Mesenchymal stem cell (in vitro differentiated cells and primary cell): ENCODE measurements at regions not wholly inside any gene's neighbourhood (a gene's known extent, or its start where the extent isn't known, plus 50 kb on each side); places are given as distances from the start of the nearest gene placed in this dataset.

Experiments
- DNase-seq: peaks from one replicate; pipeline ENCODE4 v3.0.0-alpha.2; 2013
- H2AFZ ChIP-seq: one replicate; pipeline ENCODE4 v1.6.1; 2013; ENCODE audit warnings: low read depth, mild to moderate bottlenecking, control low read depth, inconsistent platforms, low read length, moderate library complexity
- H2AK5ac ChIP-seq: 2 replicates; pipeline ENCODE4 v1.6.1; 2013; ENCODE audit warnings: low read length, moderate library complexity, mild to moderate bottlenecking, inconsistent platforms; ENCODE audit not compliant: severe bottlenecking
- H2BK120ac ChIP-seq: one replicate; pipeline ENCODE4 v1.6.1; 2013; ENCODE audit warnings: low read depth, mild to moderate bottlenecking, inconsistent platforms, low read length, moderate library complexity
- H2BK12ac ChIP-seq, 2 experiments: one replicate each; pipeline ENCODE4 v1.6.1; 2013; ENCODE audit warnings: inconsistent platforms in 2 of 2, low read length in 2 of 2, mild to moderate bottlenecking in 2 of 2, moderate library complexity in 2 of 2, control low read depth in 1 of 2
- H2BK15ac ChIP-seq: one replicate; pipeline ENCODE4 v1.6.1; 2013; ENCODE audit warnings: mild to moderate bottlenecking, low read depth, inconsistent platforms; ENCODE audit not compliant: poor library complexity, severe bottlenecking
- H2BK5ac ChIP-seq: 2 replicates; pipeline ENCODE4 v1.6.1; 2013; ENCODE audit warnings: low read depth, mild to moderate bottlenecking, low read length, control low read depth, inconsistent platforms; ENCODE audit not compliant: poor library complexity, severe bottlenecking
- H3K14ac ChIP-seq, 2 experiments: one replicate each; pipeline ENCODE4 v1.6.1; 2013; ENCODE audit warnings: inconsistent platforms in 2 of 2, low read length in 2 of 2, control low read depth in 1 of 2, mild to moderate bottlenecking in 1 of 2, moderate library complexity in 1 of 2
- H3K18ac ChIP-seq, 2 experiments: one replicate each; pipeline ENCODE4 v1.6.1; 2013; ENCODE audit warnings: inconsistent platforms in 2 of 2, low read length in 2 of 2, control low read depth in 1 of 2, low read depth in 1 of 2, mild to moderate bottlenecking in 1 of 2
- H3K23ac ChIP-seq, 2 experiments: one replicate each; pipeline ENCODE4 v1.6.1; 2013; ENCODE audit warnings: inconsistent platforms in 2 of 2, low read length in 2 of 2, mild to moderate bottlenecking in 2 of 2, moderate library complexity in 2 of 2, control low read depth in 1 of 2
- H3K27ac ChIP-seq: 2 replicates; pipeline ENCODE4 v1.5.1; 2013; ENCODE audit warnings: mild to moderate bottlenecking, moderate library complexity, low read length, control low read depth, inconsistent platforms; ENCODE audit not compliant: poor library complexity, severe bottlenecking
- H3K27me3 ChIP-seq, 2 experiments: 2 replicates each; pipeline versions ENCODE4 v1.6.1 to v1.7.0; 2013; ENCODE audit warnings: low read length in 2 of 2, mild to moderate bottlenecking in 2 of 2, moderate library complexity in 2 of 2, control low read depth in 1 of 2, inconsistent platforms in 1 of 2; ENCODE audit not compliant: control insufficient read depth in 1 of 2, insufficient read depth in 1 of 2
- H3K36me3 ChIP-seq, 2 experiments: 2 replicates each; pipeline versions ENCODE4 v1.6.1 to v1.7.0; 2013; ENCODE audit warnings: low read length in 2 of 2, control low read depth in 1 of 2, inconsistent platforms in 1 of 2, low read depth in 1 of 2, mild to moderate bottlenecking in 1 of 2; ENCODE audit not compliant: insufficient read depth in 2 of 2, control insufficient read depth in 1 of 2
- H3K4ac ChIP-seq, 2 experiments: one replicate each; pipeline ENCODE4 v1.6.1; 2013; ENCODE audit warnings: inconsistent platforms in 2 of 2, low read length in 2 of 2, mild to moderate bottlenecking in 2 of 2, moderate library complexity in 2 of 2, control low read depth in 1 of 2, low read depth in 1 of 2
- H3K4me1 ChIP-seq: 2 replicates; pipeline ENCODE4 v1.6.1; 2013; ENCODE audit warnings: low read depth, low read length, control low read depth; ENCODE audit not compliant: control insufficient read depth, insufficient read depth
- H3K4me2 ChIP-seq: 2 replicates; pipeline ENCODE4 v1.6.1; 2013; ENCODE audit warnings: low read length, mild to moderate bottlenecking, inconsistent platforms; ENCODE audit not compliant: poor library complexity, severe bottlenecking
- H3K4me3 ChIP-seq, 2 experiments: 2 replicates each; pipeline versions ENCODE4 v1.5.1 to v1.7.0; 2013; ENCODE audit warnings: low read length in 2 of 2, mild to moderate bottlenecking in 2 of 2, control low read depth in 1 of 2, low read depth in 1 of 2; ENCODE audit not compliant: insufficient read depth in 1 of 2
- H3K79me1 ChIP-seq: replicated peaks from 2 replicates; pipeline ENCODE4 v1.6.1; 2013; ENCODE audit warnings: mild to moderate bottlenecking, control low read depth, low read length, inconsistent platforms; ENCODE audit not compliant: poor library complexity, severe bottlenecking
- H3K9ac ChIP-seq: 2 replicates; pipeline ENCODE4 v1.7.0; 2013; ENCODE audit warnings: mild to moderate bottlenecking, low read length, moderate library complexity
- H3K9me3 ChIP-seq: 2 replicates; pipeline ENCODE4 v1.7.0; 2013; ENCODE audit warnings: mild to moderate bottlenecking, low read length; ENCODE audit not compliant: control insufficient read depth
- H4K8ac ChIP-seq: one replicate; pipeline ENCODE4 v1.6.1; 2013; ENCODE audit warnings: inconsistent platforms, mild to moderate bottlenecking, low read length, moderate library complexity
- H4K91ac ChIP-seq: one replicate; pipeline ENCODE4 v1.6.1; 2013; ENCODE audit warnings: mild to moderate bottlenecking, low read length, inconsistent platforms
- WGBS: methylation state at CpG from one replicate; pipeline ENCODE4 v1.1.7; 2013; ENCODE audit warnings: mixed read lengths; 5-methylcytosine and 5-hydroxymethylcytosine counted together

DNA sequence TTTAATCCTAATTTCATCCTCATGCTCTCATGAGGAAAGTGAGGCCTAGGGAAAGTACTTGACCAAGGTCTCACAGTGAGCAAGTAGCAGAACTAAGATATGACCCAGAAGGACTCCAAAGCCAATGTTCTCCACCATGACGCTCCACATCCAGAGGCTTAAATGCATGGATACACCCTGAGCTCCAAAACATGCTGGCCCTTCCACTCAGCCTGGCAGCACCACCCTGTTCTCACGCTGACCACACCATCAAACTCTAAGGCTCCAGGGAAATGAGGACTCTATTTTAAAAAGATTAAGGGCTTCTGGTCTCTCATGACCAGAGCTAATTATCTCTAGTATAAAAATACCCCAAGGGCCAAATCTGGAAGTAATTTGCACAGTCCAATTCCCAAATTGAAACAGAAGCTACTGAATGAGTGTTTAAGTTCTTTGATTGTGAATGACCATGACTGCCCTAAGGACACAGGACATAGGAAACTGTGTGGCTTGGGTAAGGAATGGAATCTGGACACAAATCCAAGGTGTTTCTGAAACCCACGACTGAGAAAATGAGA is 71.1 kb upstream of the ABLIM1 start:
- H3K4me1 ChIP-seq = no peaks in the 10 kb centered on the region
- no peak overlapping the region for H3K18ac ChIP-seq
- H3K9me3 ChIP-seq = no peaks in the 10 kb centered on the region
- H4K91ac ChIP-seq = no peak overlapping the region
- H4K8ac ChIP-seq = no peak overlapping the region
- no peak overlapping the region for H2BK15ac ChIP-seq
- H3K4me3 ChIP-seq = no peak overlapping the region
- H3K27me3 ChIP-seq = no peaks in the 10 kb centered on the region
- H3K79me1 ChIP-seq = peaks cover 9% of the 10 kb centered on the region
- no peak overlapping the region for H3K4ac ChIP-seq
- H3K14ac ChIP-seq = no peak overlapping the region
- no peak overlapping the region for H2AK5ac ChIP-seq
- no peak overlapping the region for H3K4me2 ChIP-seq
- H3K23ac ChIP-seq = no peak overlapping the region
- 100% methylated on average over 1 of the region's 3 CpGs for WGBS
- no peak overlapping the region for H2BK5ac ChIP-seq
- no peak overlapping the region for H2AFZ ChIP-seq
- no peak overlapping the region for H3K9ac ChIP-seq
- no peak for DNase-seq
- H2BK12ac ChIP-seq = no peak overlapping the region
- no peak overlapping the region for H2BK120ac ChIP-seq
- no peak overlapping the region for H3K27ac ChIP-seq
- H3K36me3 ChIP-seq = no peaks in the 10 kb centered on the region

DNA sequence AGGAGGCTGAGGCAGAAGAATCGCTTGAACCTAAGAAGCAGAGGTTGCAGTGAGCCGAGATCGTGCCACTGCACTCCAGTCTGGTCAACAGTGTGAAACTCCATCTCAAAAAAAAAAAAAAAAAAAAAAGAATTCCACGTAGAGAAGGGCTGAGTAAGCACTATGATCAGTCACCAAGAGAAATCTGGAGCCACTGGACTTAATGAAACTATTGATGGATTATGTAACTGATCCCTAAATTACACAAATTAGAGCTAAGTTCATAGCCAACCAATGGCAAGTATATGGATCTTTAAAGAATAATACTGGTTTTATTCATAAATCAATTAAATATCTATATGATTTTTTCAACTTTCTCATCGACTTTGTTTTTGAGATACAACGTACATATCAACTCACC is 72.2 kb upstream of the ABLIM1 start:
- Histone ChIP-seq H3K9me3 (no peaks in the 10 kb centered on the region), H3K4me2 (no peak overlapping the region), H3K4me1 (no peaks in the 10 kb centered on the region), H2BK120ac (no peak overlapping the region), H3K14ac (no peak overlapping the region), H4K91ac (no peak overlapping the region), H3K27me3 (no peaks in the 10 kb centered on the region), H3K79me1 (peaks cover 6% of the 10 kb centered on the region), H3K27ac (no peak overlapping the region), H2BK12ac (no peak overlapping the region), H3K4ac (no peak overlapping the region), H2BK15ac (no peak overlapping the region), H3K9ac (no peak overlapping the region), H3K36me3 (no peaks in the 10 kb centered on the region), H3K18ac (no peak overlapping the region), H2BK5ac (no peak overlapping the region), H4K8ac (no peak overlapping the region), H3K4me3 (no peak overlapping the region), H2AK5ac (no peak overlapping the region), H2AFZ (no peak overlapping the region), H3K23ac (no peak overlapping the region)
- WGBS = 92% methylated on average over 3 of the region's 6 CpGs
- DNase-seq = no peak

DNA sequence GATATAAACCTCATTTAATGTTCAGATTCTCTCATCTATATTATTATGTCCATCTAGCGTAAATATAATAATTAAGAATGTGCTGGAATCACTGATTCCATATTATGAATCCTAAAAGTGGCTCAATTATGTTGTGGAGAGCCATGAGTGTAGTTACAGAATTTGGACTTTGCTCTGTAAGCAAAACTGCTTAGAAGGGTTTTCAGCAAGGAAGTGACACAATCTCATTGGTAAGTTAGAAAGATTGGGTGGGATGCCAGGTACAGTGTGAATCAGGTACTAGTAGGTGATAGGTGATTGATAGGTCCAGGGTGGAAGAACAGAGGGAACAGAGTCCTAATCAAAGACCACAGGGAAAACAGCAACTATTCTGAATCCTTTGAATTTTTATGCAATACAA is 74.9 kb upstream of the ABLIM1 start:
- Histone ChIP-seq H2BK15ac (no peak overlapping the region), H4K8ac (no peak overlapping the region), H3K4ac (no peak overlapping the region), H3K4me1 (no peaks in the 10 kb centered on the region), H4K91ac (no peak overlapping the region), H2BK120ac (no peak overlapping the region), H2BK5ac (no peak overlapping the region), H3K4me3 (no peak overlapping the region), H3K79me1 (peaks cover 5% of the 10 kb centered on the region), H3K18ac (no peak overlapping the region), H2BK12ac (no peak overlapping the region), H3K14ac (no peak overlapping the region), H2AK5ac (no peak overlapping the region), H3K27ac (no peak overlapping the region), H3K9me3 (no peaks in the 10 kb centered on the region), H3K23ac (no peak overlapping the region), H2AFZ (no peak overlapping the region), H3K4me2 (no peak overlapping the region), H3K9ac (no peak overlapping the region), H3K36me3 (no peaks in the 10 kb centered on the region), H3K27me3 (no peaks in the 10 kb centered on the region)
- WGBS = 100% methylated on average over 1 of the region's 1 CpG
- DNase-seq = no peak

DNA sequence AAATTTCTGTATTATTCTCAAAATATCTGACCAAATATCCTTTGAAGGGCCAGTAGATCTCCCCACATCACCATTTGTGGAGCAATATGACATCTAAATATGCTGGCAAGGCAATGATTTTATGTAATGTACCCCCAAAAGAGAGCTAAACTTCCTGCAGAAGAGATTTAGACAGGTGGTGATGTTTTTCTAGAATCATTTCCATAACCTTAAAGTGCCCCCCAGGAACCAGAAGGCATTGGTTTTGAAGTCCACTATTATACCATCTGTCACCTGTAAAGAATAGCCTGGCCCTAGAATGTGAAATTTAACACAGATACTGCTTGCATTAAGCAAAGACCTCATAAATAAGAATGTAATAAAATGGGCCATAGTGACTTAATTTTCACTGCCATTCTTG is 77.9 kb upstream of the ABLIM1 start:
- no peak overlapping the region for H3K27ac ChIP-seq
- no peak overlapping the region for H2BK120ac ChIP-seq
- H2AK5ac ChIP-seq = no peak overlapping the region
- no peak for DNase-seq
- no peak overlapping the region for H2BK5ac ChIP-seq
- H2BK12ac ChIP-seq = no peak overlapping the region
- H3K4ac ChIP-seq = no peak overlapping the region
- no peak overlapping the region for H3K18ac ChIP-seq
- no peak overlapping the region for H2BK15ac ChIP-seq
- no peak overlapping the region for H3K14ac ChIP-seq
- H3K27me3 ChIP-seq = no peaks in the 10 kb centered on the region
- H3K4me3 ChIP-seq = no peak overlapping the region
- H3K9ac ChIP-seq = no peak overlapping the region
- H4K8ac ChIP-seq = no peak overlapping the region
- no peak overlapping the region for H4K91ac ChIP-seq
- H3K4me2 ChIP-seq = no peak overlapping the region
- no peaks in the 10 kb centered on the region for H3K9me3 ChIP-seq
- H3K23ac ChIP-seq = no peak overlapping the region
- no peak overlapping the region for H2AFZ ChIP-seq
- no peaks in the 10 kb centered on the region for H3K4me1 ChIP-seq
- H3K36me3 ChIP-seq = no peaks in the 10 kb centered on the region
- peaks cover 5% of the 10 kb centered on the region for H3K79me1 ChIP-seq
